ENCODE measurements at regions not wholly inside any gene's neighbourhood (a gene's known extent, or its start where the extent isn't known, plus 50 kb on each side); places are given as distances from the start of the nearest gene placed in this dataset.

DNA sequence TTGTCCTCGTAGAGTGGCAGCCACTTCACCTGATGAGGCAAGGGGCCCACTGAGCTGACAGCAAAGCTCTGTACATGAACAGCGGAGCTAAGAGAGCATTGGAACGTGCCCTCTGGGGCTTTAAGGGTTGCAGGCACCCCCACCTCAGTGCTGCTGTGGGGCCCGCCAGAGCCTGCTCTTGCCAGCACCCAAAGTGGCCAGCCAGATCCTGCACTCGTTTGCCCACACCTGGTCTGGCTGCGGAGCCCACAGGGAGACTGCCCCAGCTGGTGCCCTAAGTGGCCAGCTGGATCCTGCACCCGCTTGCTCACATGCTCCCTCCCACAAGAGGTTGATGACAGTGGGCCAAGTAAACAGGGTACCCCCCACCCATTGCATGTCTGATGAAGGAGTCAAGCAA is 783.4 kb upstream of the MIR17HG start:
- H3K9me3 Mint-ChIP-seq, result peaks cover 4% of the 10 kb centered on the region
- TF ChIP-seq, protein P1, sequence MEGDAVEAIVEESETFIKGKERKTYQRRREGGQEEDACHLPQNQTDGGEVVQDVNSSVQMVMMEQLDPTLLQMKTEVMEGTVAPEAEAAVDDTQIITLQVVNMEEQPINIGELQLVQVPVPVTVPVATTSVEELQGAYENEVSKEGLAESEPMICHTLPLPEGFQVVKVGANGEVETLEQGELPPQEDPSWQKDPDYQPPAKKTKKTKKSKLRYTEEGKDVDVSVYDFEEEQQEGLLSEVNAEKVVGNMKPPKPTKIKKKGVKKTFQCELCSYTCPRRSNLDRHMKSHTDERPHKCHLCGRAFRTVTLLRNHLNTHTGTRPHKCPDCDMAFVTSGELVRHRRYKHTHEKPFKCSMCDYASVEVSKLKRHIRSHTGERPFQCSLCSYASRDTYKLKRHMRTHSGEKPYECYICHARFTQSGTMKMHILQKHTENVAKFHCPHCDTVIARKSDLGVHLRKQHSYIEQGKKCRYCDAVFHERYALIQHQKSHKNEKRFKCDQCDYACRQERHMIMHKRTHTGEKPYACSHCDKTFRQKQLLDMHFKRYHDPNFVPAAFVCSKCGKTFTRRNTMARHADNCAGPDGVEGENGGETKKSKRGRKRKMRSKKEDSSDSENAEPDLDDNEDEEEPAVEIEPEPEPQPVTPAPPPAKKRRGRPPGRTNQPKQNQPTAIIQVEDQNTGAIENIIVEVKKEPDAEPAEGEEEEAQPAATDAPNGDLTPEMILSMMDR (conservative IDR thresholded peaks at IDR 0.05), result no peak

DNA sequence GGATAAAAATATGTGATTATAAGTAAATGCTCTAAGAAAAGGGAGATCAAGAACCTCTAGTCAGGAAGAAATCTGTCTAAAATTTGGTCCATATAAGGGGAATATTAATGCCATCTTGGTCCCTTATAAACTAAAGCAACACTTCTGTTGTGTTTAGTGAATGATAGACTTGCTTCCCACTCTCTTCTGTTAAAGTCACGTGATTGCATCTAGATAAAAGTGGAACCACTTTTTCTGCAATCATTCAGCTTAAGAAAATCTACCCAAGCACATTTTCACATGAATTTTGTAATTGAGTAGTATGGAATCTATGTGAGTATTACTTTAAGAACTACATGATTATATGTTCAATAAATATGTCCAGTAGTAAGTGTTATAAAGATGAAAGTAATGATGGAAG is 782.9 kb upstream of the MIR17HG start:
- Mint-ChIP-seq H3K9me3 (peaks cover 4% of the 10 kb centered on the region), H3K27ac (no peak overlapping the region), H3K27me3 (no peaks in the 10 kb centered on the region), H3K36me3 (peaks cover 3% of the 10 kb centered on the region), H3K4me1 (ENCODE audit: unreplicated experiment) (peaks cover 4% of the 10 kb centered on the region), H3K4me3 (no peak overlapping the region)
- TF ChIP-seq, protein P1 (conservative IDR thresholded peaks at IDR 0.05), result no peak
- no peak for DNase-seq (ENCODE audit: extremely low spot score, unreplicated experiment)

More for the DNA sequence above, 783.4 kb upstream of the MIR17HG start:
- DNase-seq (ENCODE audit: extremely low spot score, unreplicated experiment), result no peak
- peaks cover 4% of the 10 kb centered on the region for H3K4me1 Mint-ChIP-seq (ENCODE audit: unreplicated experiment)
- no peak overlapping the region for H3K4me3 Mint-ChIP-seq
- H3K27me3 Mint-ChIP-seq, result no peaks in the 10 kb centered on the region
- no peak overlapping the region for H3K27ac Mint-ChIP-seq
- peaks cover 3% of the 10 kb centered on the region for H3K36me3 Mint-ChIP-seq

DNA sequence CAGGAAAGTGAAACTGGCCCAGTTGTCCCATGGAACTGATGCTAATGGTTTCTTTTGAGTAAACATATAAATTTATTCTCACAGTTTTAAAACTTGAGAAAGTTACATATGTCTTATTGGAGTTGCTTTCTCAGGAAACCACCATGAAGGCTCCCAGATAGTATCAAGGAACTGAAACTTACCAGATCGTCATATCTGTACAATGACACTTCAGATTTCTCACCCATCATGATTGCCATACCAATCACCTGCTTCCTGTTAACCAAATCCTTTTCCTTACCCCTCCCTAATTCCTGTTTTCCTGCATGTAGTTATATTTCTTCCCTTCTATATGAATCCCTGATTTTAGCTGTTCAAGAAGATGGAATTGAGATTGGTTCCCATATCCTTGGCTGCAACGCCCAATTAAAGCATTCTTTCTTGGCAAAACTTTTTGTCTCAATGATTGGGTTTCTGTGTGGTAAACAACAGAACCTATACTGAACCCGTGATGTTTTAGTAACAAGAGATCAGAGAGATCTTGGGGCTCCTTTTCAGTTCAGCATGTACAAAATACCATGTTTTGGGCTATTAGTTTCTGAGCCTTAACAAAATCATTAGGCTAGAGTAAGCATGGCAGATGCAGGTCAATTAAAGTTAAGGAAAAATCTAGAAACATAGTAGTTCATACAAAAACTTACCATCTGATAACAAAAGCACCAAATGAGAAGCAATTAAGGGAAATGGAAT is 781.3 kb upstream of the MIR17HG start:
- no peak overlapping the region for H3K27ac Mint-ChIP-seq
- no peaks in the 10 kb centered on the region for H3K27me3 Mint-ChIP-seq
- TF ChIP-seq, protein P1 (conservative IDR thresholded peaks at IDR 0.05), result no peak
- peaks cover 4% of the 10 kb centered on the region for H3K9me3 Mint-ChIP-seq
- H3K4me3 Mint-ChIP-seq, result no peak overlapping the region
- H3K4me1 Mint-ChIP-seq (ENCODE audit: unreplicated experiment), result peaks cover 4% of the 10 kb centered on the region
- DNase-seq (ENCODE audit: extremely low spot score, unreplicated experiment), result no peak
- H3K36me3 Mint-ChIP-seq, result peaks cover 3% of the 10 kb centered on the region

DNA sequence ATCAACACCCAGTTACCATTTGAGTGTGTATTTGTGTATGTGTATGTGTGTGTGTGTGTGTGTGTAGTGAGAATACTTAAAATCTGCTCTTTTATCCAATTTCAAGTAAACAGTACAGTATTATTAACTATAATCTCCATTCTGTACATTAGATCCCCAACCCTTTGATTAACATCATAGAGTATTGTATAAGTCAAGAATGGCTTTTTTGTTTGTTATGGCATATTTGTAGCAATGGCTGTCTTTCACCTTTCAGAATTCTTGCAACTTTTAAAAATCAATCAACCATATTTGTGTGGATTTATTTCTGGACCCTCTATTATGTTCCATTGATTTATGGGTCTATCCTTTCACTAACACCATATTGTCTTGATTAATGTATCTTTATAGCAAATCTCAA is 779.3 kb upstream of the MIR17HG start:
- no peak for DNase-seq (ENCODE audit: extremely low spot score, unreplicated experiment)
- Mint-ChIP-seq H3K27me3 (no peaks in the 10 kb centered on the region), H3K9me3 (no peaks in the 10 kb centered on the region), H3K4me3 (no peak overlapping the region), H3K36me3 (no peaks in the 10 kb centered on the region), H3K27ac (no peak overlapping the region), H3K4me1 (ENCODE audit: unreplicated experiment) (no peaks in the 10 kb centered on the region)
- TF ChIP-seq, protein P1 (conservative IDR thresholded peaks at IDR 0.05), result no peak

DNA sequence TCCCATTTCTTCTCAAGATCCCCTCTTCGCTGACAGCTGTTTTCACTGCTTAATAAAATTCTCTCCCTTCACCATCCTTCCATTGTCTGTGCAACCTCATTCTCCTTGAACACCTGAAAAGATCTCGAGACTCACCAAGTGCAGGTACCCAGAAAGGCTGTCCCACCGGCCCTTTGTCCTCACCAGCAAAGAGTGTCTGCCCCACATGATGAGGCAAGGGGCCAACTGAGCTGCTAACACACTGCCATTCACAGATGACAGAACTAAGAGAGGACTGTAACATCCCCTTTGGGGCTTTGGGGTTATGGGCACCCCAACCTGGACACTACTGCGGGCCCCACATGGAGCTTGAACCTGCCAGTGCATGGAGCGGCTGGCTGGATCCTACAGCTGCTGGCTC is 771.4 kb upstream of the MIR17HG start:
- Mint-ChIP-seq H3K9me3 (no peaks in the 10 kb centered on the region), H3K27me3 (no peaks in the 10 kb centered on the region), H3K4me3 (no peak overlapping the region), H3K36me3 (no peaks in the 10 kb centered on the region), H3K4me1 (ENCODE audit: unreplicated experiment) (no peaks in the 10 kb centered on the region), H3K27ac (no peak overlapping the region)
- no peak for DNase-seq (ENCODE audit: extremely low spot score, unreplicated experiment)
- TF ChIP-seq, protein P1 (conservative IDR thresholded peaks at IDR 0.05), result no peak

All from type B pancreatic cell (in vitro differentiated cells).